HuH-7 (cell line): ENCODE measurements at regions not wholly inside any gene's neighbourhood (a gene's known extent, or its start where the extent isn't known, plus 50 kb on each side); places are given as distances from the start of the nearest gene placed in this dataset.

Experiments used
- DNase-seq: peaks from one replicate; pipeline ENCODE4 v3.0.0; 2011; ENCODE audit warnings: low spot score

DNA sequence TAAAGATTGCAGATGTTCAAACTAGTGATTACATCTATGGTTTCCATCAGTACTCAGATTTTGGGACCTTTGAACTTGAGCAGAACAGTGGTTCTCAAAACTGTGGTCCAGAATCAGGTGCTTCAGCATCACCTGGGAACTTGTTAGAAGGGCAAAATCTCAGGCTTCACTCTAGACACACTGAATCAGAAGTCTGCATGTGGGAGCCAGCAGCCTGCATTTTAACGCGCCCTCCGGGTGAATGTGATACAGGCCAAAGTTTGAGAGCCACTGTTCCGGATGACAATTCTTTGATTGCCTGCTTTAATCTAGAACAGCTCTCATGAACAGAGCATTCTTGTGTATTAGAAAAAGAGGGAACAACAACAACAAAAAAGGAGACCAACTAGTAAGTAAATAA lies 261.7 kb downstream of the GPD2 start:
- DNase-seq, result no peak

DNA sequence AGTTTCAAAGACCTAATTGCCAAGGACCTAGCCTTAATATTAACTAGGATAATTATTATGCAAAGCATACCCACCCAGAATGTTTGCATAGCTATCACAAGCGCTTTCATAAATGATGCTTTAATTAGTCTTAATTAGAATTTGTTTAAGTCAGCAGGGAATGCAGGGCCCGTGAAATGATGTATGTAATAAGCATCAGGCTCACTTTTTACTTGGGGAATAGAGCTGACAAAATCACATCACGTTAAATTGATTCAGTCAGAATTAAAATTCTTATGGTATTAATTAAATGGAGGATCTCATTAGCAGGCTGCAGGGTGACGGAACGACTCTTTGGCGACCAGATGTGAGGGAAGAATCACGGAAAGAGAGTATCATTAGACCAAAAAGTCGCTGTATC lies 264.5 kb downstream of the GPD2 start:
- no peak for DNase-seq

DNA sequence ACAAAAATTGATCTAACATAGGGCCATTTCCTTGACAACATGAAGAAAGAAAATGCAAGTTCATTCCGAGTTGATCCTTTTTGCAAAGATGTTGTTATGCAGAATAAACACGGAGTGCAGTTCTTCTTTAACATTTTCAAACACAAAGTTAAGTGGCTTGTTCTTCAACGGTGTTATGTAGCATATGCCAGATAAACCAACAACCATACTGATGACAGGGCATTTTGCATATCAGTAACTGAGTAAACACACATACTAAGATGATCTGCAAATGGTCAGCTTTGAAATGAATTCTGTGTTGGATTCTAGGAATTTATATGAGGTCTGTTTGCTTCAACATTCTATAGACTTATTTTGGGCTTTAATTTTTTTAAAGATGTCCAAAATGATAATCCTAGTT lies 266.4 kb downstream of the GPD2 start:
- DNase-seq, result no peak

DNA sequence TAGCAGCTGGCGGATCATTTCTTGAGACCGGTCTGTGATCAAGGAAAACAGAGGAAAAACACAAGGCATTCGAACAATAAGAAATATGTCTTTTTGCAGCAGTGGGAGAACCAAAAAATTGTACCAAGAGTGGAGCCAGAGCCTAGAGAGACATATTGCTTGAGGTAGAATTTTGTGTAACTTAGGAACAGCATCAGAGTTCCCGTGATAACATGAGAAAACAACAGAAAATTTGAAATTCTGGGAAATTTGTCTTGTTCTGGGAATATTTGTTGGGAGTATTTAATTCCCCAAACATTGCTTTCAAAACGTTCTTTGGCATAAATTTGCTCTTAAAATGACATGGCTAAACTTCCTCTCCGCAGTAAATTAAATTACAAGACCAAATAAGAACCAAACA lies 267.5 kb downstream of the GPD2 start:
- DNase-seq, result no peak

DNA sequence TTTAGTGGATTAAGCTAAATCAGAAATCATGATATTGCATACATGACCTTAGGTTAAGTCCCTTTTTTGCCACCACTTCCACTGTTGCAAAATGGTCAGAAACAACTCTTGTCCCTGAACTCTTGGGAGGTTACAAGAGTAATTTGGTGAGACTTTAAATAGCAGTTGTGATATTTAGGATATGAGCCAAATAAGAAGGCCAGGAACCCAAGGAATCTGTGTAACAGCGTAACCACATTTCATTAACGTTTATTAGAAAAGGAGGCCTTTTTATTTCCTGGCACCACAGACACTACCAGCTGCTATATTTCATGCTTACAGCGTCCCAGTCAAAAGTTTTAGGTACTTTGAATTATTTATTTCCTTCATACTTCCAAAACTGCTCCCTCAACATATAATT lies 268.0 kb downstream of the GPD2 start:
- no peak for DNase-seq

DNA sequence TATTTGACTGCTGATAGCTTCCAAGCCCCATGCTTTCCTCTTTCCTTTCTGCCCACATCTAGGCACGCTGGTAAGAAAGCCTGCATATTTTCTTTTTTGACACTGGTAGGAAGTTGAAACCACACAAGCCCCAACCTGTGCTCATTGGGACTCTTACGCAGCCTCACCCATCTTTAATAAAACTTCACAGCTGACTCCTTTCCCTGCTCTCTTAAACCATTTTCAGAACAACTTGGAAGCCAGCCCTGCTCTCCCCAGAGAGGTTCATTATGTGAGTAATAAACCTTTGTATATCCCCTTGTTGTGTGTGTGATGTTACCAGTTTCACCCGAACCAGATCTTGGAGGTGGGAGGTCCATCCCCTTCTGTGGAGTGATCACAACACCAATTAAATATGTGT lies 268.4 kb downstream of the GPD2 start:
- DNase-seq, result no peak

DNA sequence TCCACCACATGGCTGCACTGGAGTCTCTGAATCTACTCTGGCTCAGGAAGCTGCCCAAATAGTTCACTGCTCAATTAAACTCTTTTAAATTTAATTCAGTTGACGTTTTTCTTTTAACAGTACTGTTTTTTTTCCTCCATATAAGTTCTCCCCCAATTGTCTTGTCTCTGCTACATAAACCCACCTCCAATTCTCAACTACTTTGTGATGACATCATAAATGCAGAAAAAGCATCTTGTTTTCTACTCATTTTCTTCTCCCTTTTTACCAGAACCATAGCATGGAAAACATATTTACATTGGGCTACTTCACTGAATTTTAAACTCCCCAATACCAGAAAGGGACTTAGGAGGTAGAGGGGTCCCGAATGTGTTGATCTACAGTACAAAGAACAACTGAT lies 270.4 kb downstream of the GPD2 start:
- DNase-seq, result no peak

DNA sequence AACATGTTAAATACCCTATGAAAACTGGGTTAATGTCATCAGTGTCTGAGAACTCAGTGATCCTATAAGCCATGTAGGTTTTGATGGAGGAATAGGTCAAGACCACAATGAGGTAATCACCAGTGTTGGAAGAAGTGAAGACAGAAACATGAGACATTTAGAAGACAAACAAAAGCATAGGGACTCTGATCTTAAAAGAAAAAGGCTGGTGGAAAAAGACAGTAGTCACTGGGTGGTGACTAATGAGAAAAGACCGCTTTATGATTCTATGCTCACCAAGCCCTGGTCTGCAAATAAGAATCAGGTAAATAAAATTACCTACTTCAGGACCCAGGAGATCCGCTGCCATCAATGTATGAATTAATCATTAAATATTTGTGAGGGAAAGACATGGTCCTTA lies 271.9 kb downstream of the GPD2 start:
- DNase-seq, result no peak

DNA sequence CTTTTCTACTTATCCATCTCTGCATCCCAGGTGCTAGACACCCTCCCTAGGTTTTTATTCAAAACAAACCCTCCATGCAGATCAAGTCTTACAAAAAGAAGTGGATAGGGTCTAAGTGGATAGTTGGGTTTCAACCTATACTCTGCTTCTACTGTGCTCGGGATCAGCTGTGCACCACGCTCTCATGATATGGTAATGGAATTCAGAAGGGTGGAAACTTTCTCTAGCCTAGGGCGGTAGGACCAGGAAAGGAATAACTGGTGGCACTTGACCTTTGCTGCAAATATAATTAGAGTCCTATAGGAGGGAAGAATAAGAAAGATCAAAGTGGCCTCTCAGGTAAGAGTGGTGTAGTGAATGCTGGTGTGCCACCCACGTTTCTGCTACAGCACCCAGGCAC lies 272.9 kb downstream of the GPD2 start:
- no peak for DNase-seq

DNA sequence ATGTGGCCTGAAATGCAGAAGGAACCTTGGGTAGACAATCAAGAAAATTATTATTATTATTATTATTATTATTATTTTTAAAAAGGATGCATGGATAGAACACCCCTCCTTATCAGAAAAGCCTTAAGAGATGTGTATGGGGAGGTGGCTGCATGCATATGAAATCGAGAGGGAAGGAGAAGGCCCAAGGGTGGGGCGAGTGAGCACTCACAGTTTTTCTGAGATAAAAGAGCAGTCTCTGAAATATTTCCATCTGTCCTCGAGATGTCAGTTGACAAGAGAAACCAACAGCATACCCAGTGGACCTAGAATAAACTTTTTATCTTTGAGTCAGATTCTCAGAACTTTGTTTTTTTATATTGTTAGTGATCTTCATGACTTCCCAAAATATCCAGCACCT lies 282.9 kb downstream of the GPD2 start:
- no peak for DNase-seq

DNA sequence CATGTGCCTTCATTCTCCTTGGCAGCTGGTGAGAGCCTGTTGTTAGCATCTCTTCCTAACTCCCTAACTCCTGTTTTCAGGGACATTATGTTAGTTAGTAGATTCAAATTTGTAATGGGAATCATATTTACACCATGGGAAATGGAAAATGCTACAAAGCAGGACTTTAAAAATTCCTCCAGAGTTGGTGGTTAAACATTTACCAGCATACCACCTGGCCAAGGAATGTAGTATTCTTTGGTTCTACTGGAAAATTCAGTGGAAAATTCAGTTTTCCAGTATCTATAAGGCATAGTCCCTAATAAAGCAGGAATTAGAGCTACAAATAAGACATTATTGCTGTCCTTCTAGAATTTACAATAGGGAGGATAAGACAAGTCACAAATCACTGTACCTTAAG lies 291.7 kb downstream of the GPD2 start:
- no peak for DNase-seq

DNA sequence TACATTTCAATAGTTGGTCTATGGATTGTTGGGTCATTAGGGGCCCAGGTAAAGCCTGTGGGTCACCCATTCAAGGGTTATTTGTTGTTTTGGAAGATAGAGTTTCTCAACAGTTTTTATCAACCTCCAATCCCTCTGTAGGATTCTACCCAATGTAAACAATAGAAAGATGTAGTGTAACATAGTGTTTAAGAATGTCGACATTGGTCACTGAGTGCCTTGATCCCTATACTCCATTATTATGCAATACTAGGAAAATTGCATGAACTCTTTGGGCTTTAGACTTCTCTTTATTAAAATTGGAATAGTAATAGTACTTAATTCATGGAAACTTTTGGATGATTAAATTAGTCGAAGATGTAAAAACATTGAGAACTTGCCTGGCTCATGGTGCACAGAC lies 292.1 kb downstream of the GPD2 start:
- peak; percentile 15 for DNase-seq

DNA sequence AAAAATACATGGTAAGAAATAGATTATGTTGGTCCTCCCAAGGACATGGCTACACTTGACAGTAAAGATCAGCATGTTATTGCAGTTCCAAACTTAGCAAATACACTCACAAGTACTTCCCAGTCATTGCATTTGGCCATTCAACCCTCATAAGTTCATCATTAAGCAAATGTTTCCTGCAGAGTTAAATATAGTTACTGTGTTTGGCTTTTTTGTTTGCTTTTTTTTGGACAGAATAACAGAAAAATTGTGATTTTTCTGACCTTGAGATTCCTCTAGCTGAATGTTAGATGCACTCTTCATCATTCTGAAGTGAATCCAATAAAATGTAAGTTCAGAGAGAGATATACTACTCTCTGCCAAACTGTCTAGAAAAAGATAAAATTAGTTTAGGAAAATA lies 295.3 kb downstream of the GPD2 start:
- DNase-seq, result no peak

DNA sequence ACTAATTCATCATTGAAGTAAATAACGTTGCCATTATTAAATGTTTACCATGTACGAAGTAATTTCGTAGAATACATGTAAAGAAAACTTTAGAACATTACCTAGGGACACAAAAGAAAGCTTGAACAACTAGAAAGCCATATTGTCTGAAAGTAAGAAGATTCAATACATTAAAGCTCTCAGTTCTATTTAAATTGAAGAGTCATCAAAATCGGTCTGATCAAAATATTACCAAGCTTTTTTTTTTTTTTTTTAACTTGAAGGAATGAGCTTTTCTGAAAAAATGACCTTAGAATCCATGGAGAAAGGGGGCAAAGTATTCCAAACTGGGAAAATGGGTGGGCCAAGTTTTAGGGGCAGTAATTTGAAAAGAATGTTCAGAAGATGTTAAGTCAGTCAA lies 300.8 kb downstream of the GPD2 start:
- DNase-seq, result no peak

DNA sequence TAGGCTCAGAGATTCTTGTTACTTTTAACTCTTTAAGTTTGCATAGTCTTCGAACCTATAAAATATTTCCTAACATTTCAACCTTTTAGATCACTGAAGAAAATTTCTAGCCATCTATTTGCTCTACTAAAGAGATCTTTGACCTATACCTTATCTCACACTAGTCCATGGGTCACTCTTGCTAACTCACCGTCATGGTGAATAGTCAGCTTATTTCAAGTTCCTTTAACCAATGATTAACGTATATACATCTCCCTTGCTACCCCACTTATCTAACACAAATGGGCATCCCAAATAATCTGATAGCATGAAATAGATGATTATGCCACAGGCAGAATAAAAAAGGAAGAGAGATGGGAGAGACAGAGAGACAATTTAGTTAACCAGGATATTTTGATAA lies 303.1 kb downstream of the GPD2 start:
- no peak for DNase-seq

DNA sequence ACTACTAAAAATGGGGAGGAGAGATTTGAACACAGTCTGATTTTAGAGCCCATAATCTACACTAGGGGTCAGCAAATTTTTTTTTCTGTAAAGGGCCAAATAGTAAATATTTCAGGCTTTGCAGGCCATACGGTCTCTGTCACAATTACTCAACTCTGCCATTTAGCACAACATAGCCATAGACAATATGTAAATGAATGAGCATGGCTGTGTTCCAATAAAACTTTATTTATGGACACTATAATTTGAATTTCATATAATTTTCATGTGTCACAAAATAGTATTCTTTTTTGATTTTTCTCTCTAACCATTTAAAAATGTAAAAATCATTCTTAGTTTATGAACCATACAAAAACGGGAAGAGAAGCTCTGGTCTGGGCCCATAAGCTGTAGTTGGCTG lies 309.4 kb downstream of the GPD2 start:
- DNase-seq, result no peak

DNA sequence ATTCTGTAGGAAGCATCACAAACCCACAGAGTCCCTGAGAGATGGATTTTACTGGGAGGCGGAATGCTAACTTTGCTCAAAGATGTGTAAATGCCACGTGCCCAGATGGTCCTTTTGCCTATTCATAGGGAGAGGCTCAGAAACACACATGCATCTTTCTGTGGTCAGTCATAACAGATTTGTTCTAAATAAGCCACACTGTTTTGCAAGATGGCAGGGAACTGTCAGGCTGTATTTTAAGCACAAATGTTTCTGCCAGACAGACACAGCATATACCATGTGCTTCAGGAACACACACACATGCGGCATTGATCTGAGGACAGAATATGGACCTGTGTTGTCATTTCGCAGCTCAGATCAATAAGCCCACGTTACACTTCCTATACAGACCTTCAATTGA lies 312.0 kb downstream of the GPD2 start:
- no peak for DNase-seq

DNA sequence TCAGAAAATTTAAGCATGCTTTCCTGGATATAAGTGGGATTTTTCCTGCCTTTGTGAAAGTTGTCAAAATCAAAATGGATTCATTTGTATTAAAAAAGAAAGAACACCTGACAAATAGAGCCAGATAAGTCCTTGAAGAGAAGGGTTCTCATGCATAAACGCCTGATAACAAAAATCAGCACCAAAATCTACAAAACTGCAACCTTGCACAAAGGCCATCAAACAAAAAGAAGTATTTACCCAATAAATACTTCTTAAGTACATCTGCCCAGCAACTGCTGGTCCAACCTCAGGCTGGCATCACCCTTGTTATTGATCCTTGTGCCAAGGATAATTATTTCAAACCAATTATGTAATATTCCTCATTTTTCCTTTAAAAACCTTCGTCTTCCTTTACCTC lies 315.9 kb downstream of the GPD2 start:
- no peak for DNase-seq

DNA sequence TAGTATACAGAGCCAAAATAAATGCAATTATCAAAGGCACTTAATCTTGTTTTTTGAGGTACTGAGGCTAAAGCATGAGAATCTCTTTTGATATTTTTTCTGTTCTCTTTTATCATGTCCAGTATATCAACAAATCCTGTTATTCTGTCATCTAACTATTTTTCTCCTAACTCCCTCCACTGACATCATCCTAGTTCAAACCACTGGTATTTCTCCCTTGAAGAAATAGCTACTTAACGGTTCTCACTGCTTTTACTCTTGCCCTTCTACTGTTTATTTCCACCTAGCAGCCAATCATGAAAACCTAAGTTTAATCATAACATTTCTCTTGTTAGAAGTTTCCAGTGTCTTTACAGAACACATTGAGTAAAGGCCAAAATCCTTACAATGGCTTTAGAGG lies 317.6 kb downstream of the GPD2 start:
- no peak for DNase-seq

DNA sequence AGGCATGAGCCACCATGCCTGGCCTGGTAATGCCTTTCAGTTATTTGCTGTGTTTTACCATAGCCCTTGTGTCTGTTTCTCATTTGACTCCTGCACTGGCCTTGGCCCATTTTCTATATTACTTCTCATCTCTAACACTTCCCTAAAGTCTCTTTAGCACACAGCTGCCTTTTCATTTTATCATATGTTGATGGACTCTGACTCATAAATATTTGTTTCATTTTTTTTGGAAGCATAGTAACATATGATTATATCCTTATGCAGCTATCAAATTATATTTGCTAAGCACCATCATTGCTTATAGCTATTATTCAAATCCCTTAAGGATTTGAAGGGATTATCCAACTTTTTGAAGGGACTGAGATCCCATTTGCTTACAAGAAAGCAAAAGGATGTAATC lies 320.3 kb downstream of the GPD2 start:
- no peak for DNase-seq

DNA sequence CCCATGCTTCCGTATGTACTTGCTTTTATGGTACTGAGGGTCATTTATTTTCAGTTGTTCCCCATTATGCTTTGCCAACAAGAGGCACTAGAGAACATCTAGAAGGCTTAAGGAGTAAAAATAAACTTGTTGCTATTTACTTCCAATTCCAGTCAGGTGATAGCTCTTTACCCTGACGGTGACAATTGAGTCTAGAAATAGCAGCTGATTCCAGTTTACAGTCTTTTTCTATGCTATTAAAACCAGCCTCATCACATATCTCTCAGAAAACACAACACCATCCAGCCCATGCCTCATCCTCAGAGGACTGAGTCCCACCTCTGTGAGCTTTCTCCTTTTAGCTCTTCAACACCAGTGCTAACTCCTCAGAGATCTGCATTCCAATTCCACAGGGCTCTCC lies 327.0 kb downstream of the GPD2 start:
- no peak for DNase-seq

DNA sequence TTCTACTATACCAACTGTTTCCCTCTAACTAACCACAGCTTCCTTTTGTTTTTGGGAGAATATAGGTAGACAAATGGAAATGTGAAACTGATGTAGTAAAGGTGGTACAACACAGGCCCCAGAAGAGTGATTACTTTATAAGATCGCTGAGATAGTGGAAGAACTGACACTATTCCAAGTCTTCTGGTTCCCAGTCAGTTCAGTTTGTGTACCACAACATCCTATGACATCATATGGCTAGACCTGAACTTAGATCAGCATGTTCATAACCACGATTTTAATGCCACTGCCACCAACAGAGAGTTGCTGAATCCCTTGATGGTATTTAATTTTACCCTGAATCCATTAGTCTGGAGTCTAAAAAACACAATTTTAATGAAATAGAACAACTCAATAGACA lies 328.9 kb downstream of the GPD2 start:
- DNase-seq, result no peak

DNA sequence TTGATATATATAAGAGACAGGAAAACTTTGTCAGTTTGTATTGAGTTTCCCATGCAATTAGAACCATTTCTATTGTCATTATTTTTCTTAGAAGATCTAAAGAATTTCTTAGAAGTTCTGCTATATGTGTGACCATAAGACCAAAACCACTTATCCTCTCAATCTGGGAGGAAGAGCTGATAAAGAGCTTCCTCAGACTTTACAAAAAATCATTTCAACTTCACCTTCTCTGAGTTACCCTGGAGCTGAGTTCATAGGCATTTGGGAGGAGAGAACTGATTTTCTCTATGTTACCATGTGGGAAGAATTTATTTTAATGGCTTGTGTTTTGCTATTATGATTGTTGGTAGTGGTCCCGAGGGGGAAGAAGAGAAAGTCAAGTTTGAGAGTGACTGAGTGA lies 329.3 kb downstream of the GPD2 start:
- DNase-seq, result no peak

DNA sequence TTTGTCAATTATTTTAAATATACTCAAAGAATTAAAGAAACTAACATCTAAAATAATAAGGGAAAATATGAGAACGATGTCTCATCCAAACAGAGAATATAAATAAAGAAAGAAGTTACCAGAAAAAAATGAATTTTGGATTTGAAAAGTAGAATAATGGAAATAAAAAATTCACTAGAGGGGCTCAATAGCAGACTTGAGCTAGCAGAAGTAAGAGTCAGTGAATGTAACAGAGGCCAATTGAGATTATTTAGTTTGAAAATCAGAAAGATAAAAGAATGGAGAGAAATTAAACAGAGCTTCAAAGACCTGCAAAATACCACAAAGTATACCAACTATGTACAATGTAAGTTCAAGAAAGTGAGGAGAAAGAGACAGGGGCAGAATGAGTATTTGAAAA lies 333.6 kb downstream of the GPD2 start:
- DNase-seq, result no peak

DNA sequence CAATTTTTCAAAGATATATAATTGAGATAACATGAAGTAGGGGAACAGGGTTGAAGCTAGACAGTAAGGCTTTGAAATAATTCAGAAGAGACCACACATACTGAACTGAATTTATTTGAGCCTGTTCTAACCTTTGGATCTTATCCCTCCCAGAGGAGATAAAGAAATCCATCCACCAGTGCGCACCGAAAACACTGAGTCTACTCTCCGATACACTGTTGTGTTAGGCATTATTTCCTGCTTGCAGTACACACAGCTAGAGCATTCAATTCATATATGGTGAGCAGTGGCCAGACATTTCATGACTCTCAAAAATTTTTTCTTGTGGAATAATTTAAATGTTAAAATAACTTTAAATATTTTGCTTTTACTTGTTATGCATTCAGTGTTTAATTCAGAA lies 342.7 kb downstream of the GPD2 start:
- DNase-seq, result peak; percentile 42
